GM06990 (cell line): ENCODE measurements at regions not wholly inside any gene's neighbourhood (a gene's known extent, or its start where the extent isn't known, plus 50 kb on each side); places are given as distances from the start of the nearest gene placed in this dataset.

Source experiments
- DNase-seq: peaks from one replicate; pipeline ENCODE4 v3.0.0-alpha.2; 2011; ENCODE audit not compliant: insufficient read length; ENCODE audit errors: extremely low read depth
- H3K27me3 ChIP-seq: replicated peaks from 2 replicates; pipeline ENCODE4 v1.6.0; 2011; ENCODE audit warnings: low read length; ENCODE audit not compliant: control insufficient read depth, insufficient read depth
- H3K36me3 ChIP-seq: 2 replicates; pipeline ENCODE4 v1.5.1; 2011; ENCODE audit warnings: low read length; ENCODE audit not compliant: control insufficient read depth, insufficient read depth
- H3K4me3 ChIP-seq: replicated peaks from 2 replicates; pipeline ENCODE4 v1.5.1; 2011; ENCODE audit warnings: low read depth, mild to moderate bottlenecking, control low read depth, low read length
- CTCF ChIP-seq: IDR thresholded peaks from 2 replicates; pipeline ENCODE4 v1.5.1; 2011; ENCODE audit warnings: low read length, control low read depth, mild to moderate bottlenecking, inconsistent platforms; ENCODE audit not compliant: insufficient read depth, poor library complexity, severe bottlenecking

DNA sequence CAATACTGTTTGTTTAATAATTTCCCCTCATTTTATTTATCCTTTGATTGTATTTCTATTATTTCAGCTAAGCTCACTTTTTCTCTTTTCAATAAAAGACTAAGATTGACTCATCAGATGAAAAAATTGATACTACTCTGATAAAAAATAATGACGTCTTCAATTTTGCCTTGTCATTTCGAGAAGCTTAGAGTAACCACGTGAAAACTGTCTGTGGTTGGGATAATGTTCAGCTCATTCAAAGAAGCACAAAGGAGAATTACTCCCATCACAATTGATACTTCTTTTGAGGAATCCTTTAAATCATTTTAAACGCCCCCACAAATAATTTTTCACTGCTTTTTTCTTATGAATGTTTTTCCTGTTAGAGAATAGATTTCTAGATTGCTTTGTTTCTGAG, 318.7 kb upstream of the SLITRK1 start:
- no peak for TF ChIP-seq CTCF
- H3K27me3 ChIP-seq: no peaks in the 10 kb centered on the region
- H3K36me3 ChIP-seq: no peaks in the 10 kb centered on the region
- no peak overlapping the region for H3K4me3 ChIP-seq
- DNase-seq: no peak

- Histone ChIP-seq H3K27me3 (no peaks in the 10 kb centered on the region), H3K4me3 (no peak overlapping the region), H3K36me3 (no peaks in the 10 kb centered on the region)
- no peak for DNase-seq
- no peak for TF ChIP-seq CTCF
These were observed 309.9 kb upstream of the SLITRK1 start for GRCh38 chr13:84192125-84192524.

- TF ChIP-seq CTCF: no peak
- Histone ChIP-seq H3K36me3 (no peaks in the 10 kb centered on the region), H3K27me3 (no peaks in the 10 kb centered on the region), H3K4me3 (no peak overlapping the region)
- DNase-seq: no peak
These were observed 308.9 kb upstream of the SLITRK1 start for GRCh38 chr13:84191139-84191538.

DNA sequence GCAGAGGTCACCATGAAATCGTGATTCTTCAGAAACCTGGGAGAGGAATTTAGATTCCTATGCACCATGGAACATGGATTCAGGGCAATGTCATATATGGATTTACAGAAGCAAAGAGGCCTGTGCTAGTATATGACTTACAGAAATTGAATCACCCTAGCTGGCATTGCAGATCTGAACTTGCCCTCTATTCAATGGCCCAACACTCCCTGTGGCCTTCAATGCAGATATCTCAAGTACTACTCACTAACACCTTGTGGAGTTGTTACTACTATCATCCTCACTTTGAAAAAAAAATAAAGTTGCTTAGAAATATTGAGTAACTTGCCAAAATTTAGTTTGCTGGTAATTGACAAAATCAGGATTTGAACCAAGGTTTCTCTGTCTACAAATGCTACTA, 305.4 kb upstream of the SLITRK1 start:
- DNase-seq: no peak
- no peaks in the 10 kb centered on the region for H3K36me3 ChIP-seq
- no peaks in the 10 kb centered on the region for H3K27me3 ChIP-seq
- no peak for TF ChIP-seq CTCF
- no peak overlapping the region for H3K4me3 ChIP-seq

DNA sequence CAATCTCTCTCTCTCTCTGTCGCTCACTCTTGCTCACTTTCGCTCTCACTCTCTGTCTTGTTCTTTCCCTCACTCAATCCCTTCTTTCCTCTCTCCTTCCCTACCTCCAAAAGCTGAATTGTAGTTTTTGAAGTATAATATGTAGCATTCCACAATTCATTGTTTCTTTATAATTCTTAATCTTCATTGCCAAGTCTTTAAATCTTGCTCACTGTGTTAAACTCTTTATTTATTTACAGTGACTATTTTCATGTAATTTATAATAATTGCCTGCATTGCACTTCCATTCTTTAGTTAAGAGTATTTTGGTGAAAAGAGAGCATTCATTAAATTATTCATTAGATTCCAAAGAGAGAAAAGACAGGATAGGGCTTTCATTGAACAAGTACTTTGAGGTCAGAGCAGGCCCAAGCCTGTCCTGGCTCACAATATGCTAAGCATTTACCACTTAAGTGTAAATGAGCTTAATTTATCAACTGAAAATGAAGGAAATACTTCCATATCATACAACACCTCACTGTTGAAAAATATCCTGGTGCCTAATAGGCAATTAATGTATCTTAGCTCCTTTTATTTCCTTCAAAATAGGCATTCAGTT, 257.4 kb upstream of the SLITRK1 start:
- TF ChIP-seq CTCF: no peak
- DNase-seq: no peak
- Histone ChIP-seq H3K4me3 (no peak overlapping the region), H3K27me3 (no peaks in the 10 kb centered on the region), H3K36me3 (no peaks in the 10 kb centered on the region)

GRCh38 chr13:84137292-84137691, 255.0 kb upstream of the SLITRK1 start:
- Histone ChIP-seq H3K36me3 (no peaks in the 10 kb centered on the region), H3K27me3 (no peaks in the 10 kb centered on the region), H3K4me3 (no peak overlapping the region)
- no peak for DNase-seq
- TF ChIP-seq CTCF: no peak
